ENCODE measurements at regions not wholly inside any gene's neighbourhood (a gene's known extent, or its start where the extent isn't known, plus 50 kb on each side); places are given as distances from the start of the nearest gene placed in this dataset.
"Not testable (repeated sequence)": the region's sequence is repeated elsewhere in the genome, so short reads cannot be mapped to it uniquely, and the experiment has no call there.

- DNase-seq (ENCODE audit: low spot score), result no peak
- in situ Hi-C loops (cut with HindIII; ENCODE audit: low sequenced_read_pairs), result no loop called here
Observed at GRCh38 chr6:101178748-101179147, 214.8 kb upstream of the GRIK2 start.

- DNase-seq (ENCODE audit: low spot score), result peak; percentile 71
- in situ Hi-C loops (cut with HindIII; ENCODE audit: low sequenced_read_pairs), result no loop called here
Observed at GRCh38 chr6:101181006-101181405, 212.5 kb upstream of the GRIK2 start.

- in situ Hi-C loops (cut with HindIII; ENCODE audit: low sequenced_read_pairs); DNase-seq (ENCODE audit: low spot score): not testable (repeated sequence)
Observed at GRCh38 chr6:101188285-101188798, 205.2 kb upstream of the GRIK2 start.

- in situ Hi-C loops (cut with HindIII; ENCODE audit: low sequenced_read_pairs), result no loop called here
- no peak for DNase-seq (ENCODE audit: low spot score)
Observed at GRCh38 chr6:101195588-101195987, 197.9 kb upstream of the GRIK2 start.

GRCh38 chr6:101199441-101199840, 194.1 kb upstream of the GRIK2 start:
- DNase-seq (ENCODE audit: low spot score), result no peak
- in situ Hi-C loops (cut with HindIII; ENCODE audit: low sequenced_read_pairs), result no loop called here

GRCh38 chr6:101202867-101203374, 190.6 kb upstream of the GRIK2 start:
- in situ Hi-C loops (cut with HindIII; ENCODE audit: low sequenced_read_pairs), result no loop called here
- no peak for DNase-seq (ENCODE audit: low spot score)

GRCh38 chr6:101203664-101204063, 189.8 kb upstream of the GRIK2 start:
- in situ Hi-C loops (cut with HindIII; ENCODE audit: low sequenced_read_pairs), result no loop called here
- peak; percentile 15 for DNase-seq (ENCODE audit: low spot score)

- no peak for DNase-seq (ENCODE audit: low spot score)
- in situ Hi-C loops (cut with HindIII; ENCODE audit: low sequenced_read_pairs), result no loop called here
Observed at GRCh38 chr6:101208152-101208551, 185.4 kb upstream of the GRIK2 start.

GRCh38 chr6:101212640-101213039, 180.9 kb upstream of the GRIK2 start:
- in situ Hi-C loops (cut with HindIII; ENCODE audit: low sequenced_read_pairs), result no loop called here
- DNase-seq (ENCODE audit: low spot score), result no peak

GRCh38 chr6:101222007-101222406, 171.5 kb upstream of the GRIK2 start:
- in situ Hi-C loops (cut with HindIII; ENCODE audit: low sequenced_read_pairs), result no loop called here
- no peak for DNase-seq (ENCODE audit: low spot score)

GRCh38 chr6:101224751-101225150, 168.8 kb upstream of the GRIK2 start:
- in situ Hi-C loops (cut with HindIII; ENCODE audit: low sequenced_read_pairs), result no loop called here
- DNase-seq (ENCODE audit: low spot score), result no peak

GRCh38 chr6:101226677-101227135, 166.8 kb upstream of the GRIK2 start:
- DNase-seq (ENCODE audit: low spot score), result no peak
- in situ Hi-C loops (cut with HindIII; ENCODE audit: low sequenced_read_pairs), result no loop called here

- DNase-seq (ENCODE audit: low spot score), result no peak
- in situ Hi-C loops (cut with HindIII; ENCODE audit: low sequenced_read_pairs), result no loop called here
Observed at GRCh38 chr6:101230866-101231265, 162.6 kb upstream of the GRIK2 start.

GRCh38 chr6:101231606-101232235, 161.8 kb upstream of the GRIK2 start:
- in situ Hi-C loops (cut with HindIII; ENCODE audit: low sequenced_read_pairs), result no loop called here
- no peak for DNase-seq (ENCODE audit: low spot score)

GRCh38 chr6:101232961-101233360, 160.5 kb upstream of the GRIK2 start:
- in situ Hi-C loops (cut with HindIII; ENCODE audit: low sequenced_read_pairs), result no loop called here
- peak; percentile 72 for DNase-seq (ENCODE audit: low spot score)

- no peak for DNase-seq (ENCODE audit: low spot score)
- in situ Hi-C loops (cut with HindIII; ENCODE audit: low sequenced_read_pairs), result no loop called here
Observed at GRCh38 chr6:101236709-101237108, 156.8 kb upstream of the GRIK2 start.

GRCh38 chr6:101241442-101241841, 152.1 kb upstream of the GRIK2 start:
- in situ Hi-C loops (cut with HindIII; ENCODE audit: low sequenced_read_pairs), result no loop called here
- no peak for DNase-seq (ENCODE audit: low spot score)

- DNase-seq (ENCODE audit: low spot score), result no peak
- in situ Hi-C loops (cut with HindIII; ENCODE audit: low sequenced_read_pairs), result no loop called here
Observed at GRCh38 chr6:101249470-101249869, 144.0 kb upstream of the GRIK2 start.

- in situ Hi-C loops (cut with HindIII; ENCODE audit: low sequenced_read_pairs), result no loop called here
- no peak for DNase-seq (ENCODE audit: low spot score)
Observed at GRCh38 chr6:101257163-101257562, 136.3 kb upstream of the GRIK2 start.

- no peak for DNase-seq (ENCODE audit: low spot score)
Observed at GRCh38 chr6:101259505-101259904, 134.0 kb upstream of the GRIK2 start.

GRCh38 chr6:101263596-101263995, 129.9 kb upstream of the GRIK2 start:
- in situ Hi-C loops (cut with HindIII; ENCODE audit: low sequenced_read_pairs), result no loop called here
- no peak for DNase-seq (ENCODE audit: low spot score)

More at GRCh38 chr6:101259505-101259904, 134.0 kb upstream of the GRIK2 start:
- in situ Hi-C loops (cut with HindIII; ENCODE audit: low sequenced_read_pairs), result no loop called here

Measured in G401 (cell line).